SK-N-SH treated with all-trans-retinoic acid at 6 μM for 48 hours (cell line): ENCODE measurements at regions not wholly inside any gene's neighbourhood (a gene's known extent, or its start where the extent isn't known, plus 50 kb on each side); places are given as distances from the start of the nearest gene placed in this dataset.

Source experiments
- ATAC-seq: fragments of 200-7000 bp; cut with Tn5 transposase; 3 replicates; pipeline ENCODE4 v1.9.1; 2020; ENCODE audit warnings: mild to moderate bottlenecking, moderate library complexity
- BACH2 ChIP-seq: fragments of 250-450 bp; sonication (Bioruptor Pico); IDR thresholded peaks from 2 replicates; pipeline ENCODE4 v1.9.0; 2021; ENCODE audit warnings: mild to moderate bottlenecking, borderline replicate concordance
- CSDC2 ChIP-seq: fragments of 250-450 bp; sonication (Bioruptor Pico); IDR thresholded peaks from 2 replicates; pipeline ENCODE4 v1.5.0; 2020; ENCODE audit warnings: mild to moderate bottlenecking, moderate library complexity
- ESRRG ChIP-seq: fragments of 250-450 bp; sonication (Bioruptor Pico); IDR thresholded peaks from 2 replicates; pipeline ENCODE4 v1.6.1; 2021; ENCODE audit warnings: mild to moderate bottlenecking
- GLIS3 ChIP-seq: fragments of 250-450 bp; sonication (Bioruptor Pico); IDR thresholded peaks from 2 replicates; pipeline ENCODE4 v1.5.0; 2020; ENCODE audit warnings: mild to moderate bottlenecking, moderate library complexity
- ISL1 ChIP-seq: fragments of 250-450 bp; sonication (Bioruptor Pico); IDR thresholded peaks from 2 replicates; pipeline ENCODE4 v2.1.2; 2022; ENCODE audit warnings: mild to moderate bottlenecking, moderate library complexity
- OSR1 ChIP-seq: fragments of 250-450 bp; sonication (Bioruptor Pico); IDR thresholded peaks from 2 replicates; pipeline ENCODE4 v1.8.0; 2022; ENCODE audit warnings: moderate library complexity, mild to moderate bottlenecking, inconsistent platforms
- RARB ChIP-seq: fragments of 250-450 bp; sonication (Bioruptor Pico); IDR thresholded peaks from 2 replicates; pipeline ENCODE4 v1.8.0; 2021; ENCODE audit warnings: mild to moderate bottlenecking, moderate library complexity
- SNAI2 ChIP-seq: fragments of 250-450 bp; sonication (Bioruptor Pico); IDR thresholded peaks from 2 replicates; pipeline ENCODE4 v1.5.0; 2020; ENCODE audit warnings: mild to moderate bottlenecking, moderate library complexity
- TCF4 ChIP-seq: fragments of 250-450 bp; sonication (Bioruptor Pico); IDR thresholded peaks from 2 replicates; pipeline ENCODE4 v1.8.0; 2021; ENCODE audit warnings: mild to moderate bottlenecking, moderate library complexity, borderline replicate concordance
- TOX ChIP-seq: fragments of 250-450 bp; sonication (Bioruptor Pico); IDR thresholded peaks from 2 replicates; pipeline ENCODE4 v1.8.0; 2021; ENCODE audit warnings: mild to moderate bottlenecking, moderate library complexity, borderline replicate concordance
- ZC3H10 ChIP-seq: fragments of 250-450 bp; sonication (Bioruptor Pico); IDR thresholded peaks from 2 replicates; pipeline ENCODE4 v1.5.1; 2021; ENCODE audit warnings: mild to moderate bottlenecking, moderate library complexity
- ZFP3 ChIP-seq: fragments of 250-450 bp; sonication (Bioruptor Pico); IDR thresholded peaks from 2 replicates; pipeline ENCODE4 v1.5.0; 2020; ENCODE audit warnings: mild to moderate bottlenecking, moderate library complexity
- ZFP30 ChIP-seq: fragments of 450-650 bp; formaldehyde crosslinking; IDR thresholded peaks from 2 replicates; pipeline ENCODE4 v1.5.0; 2022; ENCODE audit warnings: mild to moderate bottlenecking, moderate library complexity
- ZNF565 ChIP-seq: fragments of 450-650 bp; formaldehyde crosslinking; conservative IDR thresholded peaks from 2 replicates; pipeline ENCODE4 v1.5.0; 2020; ENCODE audit warnings: low read depth, mild to moderate bottlenecking, moderate library complexity
- ZNF70 ChIP-seq: fragments of 450-650 bp; formaldehyde crosslinking; IDR thresholded peaks from 2 replicates; pipeline ENCODE4 v1.5.0; 2020; ENCODE audit warnings: mild to moderate bottlenecking, moderate library complexity
- ZNF8 ChIP-seq: fragments of 450-650 bp; formaldehyde crosslinking; IDR thresholded peaks from 2 replicates; pipeline ENCODE4 v1.5.0; 2020; ENCODE audit warnings: mild to moderate bottlenecking, moderate library complexity
- TF ChIP-seq, protein P1 (sequence below): fragments of 250-450 bp; sonication (Bioruptor Pico); IDR thresholded peaks from 2 replicates; pipeline ENCODE4 v1.8.0; 2021; ENCODE audit warnings: low read depth, mild to moderate bottlenecking, moderate library complexity, borderline replicate concordance
- TF ChIP-seq, protein P2 (sequence below): fragments of 250-450 bp; sonication (Bioruptor Pico); IDR thresholded peaks from 2 replicates; pipeline ENCODE4 v1.5.1; 2020; ENCODE audit warnings: low read depth, mild to moderate bottlenecking, moderate library complexity
- TF ChIP-seq, protein P3 (sequence below): fragments of 250-450 bp; sonication (Bioruptor Pico); IDR thresholded peaks from 2 replicates; pipeline ENCODE4 v1.8.0; 2020; ENCODE audit warnings: mild to moderate bottlenecking, moderate library complexity, borderline replicate concordance
- TF ChIP-seq, protein P4 (sequence below): fragments of 250-450 bp; sonication (Bioruptor Pico); IDR thresholded peaks from 2 replicates; pipeline ENCODE4 v1.5.1; 2021; ENCODE audit warnings: mild to moderate bottlenecking, moderate library complexity

DNA sequence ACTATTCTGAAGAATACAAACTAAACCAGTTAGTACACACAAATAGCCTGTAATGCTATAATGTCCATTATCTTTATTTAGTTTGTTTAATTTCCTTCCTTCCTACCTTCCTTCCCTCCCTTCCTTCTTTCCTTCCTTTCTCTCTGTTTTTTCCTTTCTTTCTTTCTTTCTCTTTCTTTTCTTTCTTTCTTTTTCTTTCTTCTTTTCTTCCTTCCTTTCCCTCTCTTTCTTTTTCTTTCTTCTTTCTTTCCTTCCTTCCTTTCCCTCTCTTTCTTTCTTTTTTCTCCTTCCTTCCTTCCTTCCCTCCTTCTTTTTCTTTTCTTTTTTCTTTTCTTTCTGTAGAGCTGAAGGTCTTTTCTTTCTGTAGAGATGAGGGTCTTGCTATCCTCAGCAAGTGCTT, 131.2 kb downstream of the TMEM30B start:
- no peak for ATAC-seq
- TF ChIP-seq ZFP30 (no peak), ZNF70 (no peak), ISL1 (no peak), ZFP3 (CRISPR knock-in tag) (no peak), RARB (CRISPR knock-in tag) (no peak), BACH2 (CRISPR knock-in tag) (no peak), ZNF565 (no peak), TCF4 (CRISPR knock-in tag) (no peak), CSDC2 (no peak), OSR1 (no peak), SNAI2 (CRISPR knock-in tag) (no peak), ZC3H10 (CRISPR knock-in tag) (no peak), ZNF8 (CRISPR knock-in tag) (no peak), ESRRG (CRISPR knock-in tag) (no peak), GLIS3 (CRISPR knock-in tag) (no peak)
- TF ChIP-seq, protein P1, sequence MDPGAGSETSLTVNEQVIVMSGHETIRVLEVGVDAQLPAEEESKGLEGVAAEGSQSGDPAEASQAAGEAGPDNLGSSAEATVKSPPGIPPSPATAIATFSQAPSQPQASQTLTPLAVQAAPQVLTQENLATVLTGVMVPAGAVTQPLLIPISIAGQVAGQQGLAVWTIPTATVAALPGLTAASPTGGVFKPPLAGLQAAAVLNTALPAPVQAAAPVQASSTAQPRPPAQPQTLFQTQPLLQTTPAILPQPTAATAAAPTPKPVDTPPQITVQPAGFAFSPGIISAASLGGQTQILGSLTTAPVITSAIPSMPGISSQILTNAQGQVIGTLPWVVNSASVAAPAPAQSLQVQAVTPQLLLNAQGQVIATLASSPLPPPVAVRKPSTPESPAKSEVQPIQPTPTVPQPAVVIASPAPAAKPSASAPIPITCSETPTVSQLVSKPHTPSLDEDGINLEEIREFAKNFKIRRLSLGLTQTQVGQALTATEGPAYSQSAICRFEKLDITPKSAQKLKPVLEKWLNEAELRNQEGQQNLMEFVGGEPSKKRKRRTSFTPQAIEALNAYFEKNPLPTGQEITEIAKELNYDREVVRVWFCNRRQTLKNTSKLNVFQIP = no peak
- TF ChIP-seq, protein P2, sequence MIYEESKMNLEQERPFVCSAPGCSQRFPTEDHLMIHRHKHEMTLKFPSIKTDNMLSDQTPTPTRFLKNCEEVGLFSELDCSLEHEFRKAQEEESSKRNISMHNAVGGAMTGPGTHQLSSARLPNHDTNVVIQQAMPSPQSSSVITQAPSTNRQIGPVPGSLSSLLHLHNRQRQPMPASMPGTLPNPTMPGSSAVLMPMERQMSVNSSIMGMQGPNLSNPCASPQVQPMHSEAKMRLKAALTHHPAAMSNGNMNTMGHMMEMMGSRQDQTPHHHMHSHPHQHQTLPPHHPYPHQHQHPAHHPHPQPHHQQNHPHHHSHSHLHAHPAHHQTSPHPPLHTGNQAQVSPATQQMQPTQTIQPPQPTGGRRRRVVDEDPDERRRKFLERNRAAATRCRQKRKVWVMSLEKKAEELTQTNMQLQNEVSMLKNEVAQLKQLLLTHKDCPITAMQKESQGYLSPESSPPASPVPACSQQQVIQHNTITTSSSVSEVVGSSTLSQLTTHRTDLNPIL (CRISPR knock-in tag) = no peak
- TF ChIP-seq, protein P3, sequence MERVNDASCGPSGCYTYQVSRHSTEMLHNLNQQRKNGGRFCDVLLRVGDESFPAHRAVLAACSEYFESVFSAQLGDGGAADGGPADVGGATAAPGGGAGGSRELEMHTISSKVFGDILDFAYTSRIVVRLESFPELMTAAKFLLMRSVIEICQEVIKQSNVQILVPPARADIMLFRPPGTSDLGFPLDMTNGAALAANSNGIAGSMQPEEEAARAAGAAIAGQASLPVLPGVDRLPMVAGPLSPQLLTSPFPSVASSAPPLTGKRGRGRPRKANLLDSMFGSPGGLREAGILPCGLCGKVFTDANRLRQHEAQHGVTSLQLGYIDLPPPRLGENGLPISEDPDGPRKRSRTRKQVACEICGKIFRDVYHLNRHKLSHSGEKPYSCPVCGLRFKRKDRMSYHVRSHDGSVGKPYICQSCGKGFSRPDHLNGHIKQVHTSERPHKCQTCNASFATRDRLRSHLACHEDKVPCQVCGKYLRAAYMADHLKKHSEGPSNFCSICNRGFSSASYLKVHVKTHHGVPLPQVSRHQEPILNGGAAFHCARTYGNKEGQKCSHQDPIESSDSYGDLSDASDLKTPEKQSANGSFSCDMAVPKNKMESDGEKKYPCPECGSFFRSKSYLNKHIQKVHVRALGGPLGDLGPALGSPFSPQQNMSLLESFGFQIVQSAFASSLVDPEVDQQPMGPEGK (CRISPR knock-in tag) = no peak
- TF ChIP-seq, protein P4, sequence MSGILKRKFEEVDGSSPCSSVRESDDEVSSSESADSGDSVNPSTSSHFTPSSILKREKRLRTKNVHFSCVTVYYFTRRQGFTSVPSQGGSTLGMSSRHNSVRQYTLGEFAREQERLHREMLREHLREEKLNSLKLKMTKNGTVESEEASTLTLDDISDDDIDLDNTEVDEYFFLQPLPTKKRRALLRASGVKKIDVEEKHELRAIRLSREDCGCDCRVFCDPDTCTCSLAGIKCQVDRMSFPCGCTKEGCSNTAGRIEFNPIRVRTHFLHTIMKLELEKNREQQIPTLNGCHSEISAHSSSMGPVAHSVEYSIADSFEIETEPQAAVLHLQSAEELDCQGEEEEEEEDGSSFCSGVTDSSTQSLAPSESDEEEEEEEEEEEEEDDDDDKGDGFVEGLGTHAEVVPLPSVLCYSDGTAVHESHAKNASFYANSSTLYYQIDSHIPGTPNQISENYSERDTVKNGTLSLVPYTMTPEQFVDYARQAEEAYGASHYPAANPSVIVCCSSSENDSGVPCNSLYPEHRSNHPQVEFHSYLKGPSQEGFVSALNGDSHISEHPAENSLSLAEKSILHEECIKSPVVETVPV = no peak

DNA sequence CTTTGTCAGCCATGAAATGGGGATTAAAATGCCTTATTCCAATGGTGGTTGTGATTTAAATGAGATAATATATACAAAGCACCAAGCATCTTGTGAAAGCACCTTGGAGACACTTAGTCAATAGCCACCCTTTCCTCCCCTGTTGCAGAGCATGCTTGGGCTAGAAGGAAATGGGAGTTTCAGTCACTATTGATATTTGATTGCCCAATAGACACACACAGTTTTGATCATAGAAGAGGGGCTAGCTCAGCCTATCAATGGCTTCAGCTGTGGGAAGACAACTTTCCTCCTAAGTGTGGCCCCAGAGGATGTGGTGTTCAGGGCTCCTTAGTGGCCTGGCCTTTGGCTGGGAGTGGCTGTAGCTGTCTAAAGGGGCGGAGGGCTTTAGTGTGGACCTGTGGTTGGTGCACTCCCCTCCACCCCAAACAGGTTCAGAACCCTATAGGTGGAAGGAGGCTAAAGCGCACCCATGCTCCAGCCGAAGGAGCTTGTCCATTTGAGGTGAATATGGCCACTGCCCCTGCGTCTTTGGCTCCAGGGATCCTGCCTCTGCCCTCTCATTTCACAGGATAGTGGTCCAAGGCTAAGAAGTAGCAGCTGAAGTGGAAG, 132.3 kb downstream of the TMEM30B start:
- TF ChIP-seq, protein P2 (CRISPR knock-in tag) = no peak
- TF ChIP-seq, protein P3 (CRISPR knock-in tag) = no peak
- TF ChIP-seq RARB (CRISPR knock-in tag) = no peak
- TF ChIP-seq, protein P1 = no peak
- TF ChIP-seq ZNF8 (CRISPR knock-in tag) = no peak
- TF ChIP-seq ZFP3 (CRISPR knock-in tag) = no peak
- TF ChIP-seq TOX = no peak
- no peak for TF ChIP-seq CSDC2
- no peak for TF ChIP-seq BACH2 (CRISPR knock-in tag)
- no peak for TF ChIP-seq ZFP30
- no peak for TF ChIP-seq GLIS3 (CRISPR knock-in tag)
- TF ChIP-seq ZNF565 = no peak
- TF ChIP-seq, all 23 proteins: peak for 0
- ATAC-seq = no peak
